GM18498 (cell line): ENCODE measurements at regions not wholly inside any gene's neighbourhood (a gene's known extent, or its start where the extent isn't known, plus 50 kb on each side); places are given as distances from the start of the nearest gene placed in this dataset.
"Not testable (repeated sequence)": the region's sequence is repeated elsewhere in the genome, so short reads cannot be mapped to it uniquely, and the experiment has no call there.

ENCODE experiments used
- ATAC-seq: cut with Tn5 transposase; IDR thresholded peaks from one replicate; pipeline ENCODE4 v1.9.1; 2021; ENCODE audit warnings: mild to moderate bottlenecking, moderate library complexity; ENCODE audit not compliant: unreplicated experiment

- no peak for ATAC-seq
These were observed 774.4 kb downstream of the SI start for GRCh38 chr3:164303894-164304293.

- ATAC-seq: no peak
These were observed 775.7 kb downstream of the SI start for GRCh38 chr3:164302622-164303021.

GRCh38 chr3:164291486-164291885 lies 786.8 kb downstream of the SI start:
- ATAC-seq: not testable (repeated sequence)

GRCh38 chr3:164278550-164278949 lies 799.7 kb downstream of the SI start:
- ATAC-seq: no peak

- no peak for ATAC-seq
These were observed 811.2 kb downstream of the SI start for GRCh38 chr3:164267053-164267452.

- no peak for ATAC-seq
These were observed 827.4 kb downstream of the SI start for GRCh38 chr3:164250923-164251322.

GRCh38 chr3:164236851-164237250 lies 841.4 kb downstream of the SI start:
- no peak for ATAC-seq

GRCh38 chr3:164235289-164236028 lies 842.8 kb downstream of the SI start:
- no peak for ATAC-seq

- no peak for ATAC-seq
These were observed 844.3 kb downstream of the SI start for GRCh38 chr3:164233951-164234350.

GRCh38 chr3:164231718-164232117 lies 846.6 kb downstream of the SI start:
- no peak for ATAC-seq

- ATAC-seq: no peak
These were observed 847.8 kb downstream of the SI start for GRCh38 chr3:164230385-164231094.

- no peak for ATAC-seq
These were observed 854.2 kb downstream of the SI start for GRCh38 chr3:164224126-164224525.

GRCh38 chr3:164222197-164222596 lies 856.1 kb downstream of the SI start:
- no peak for ATAC-seq

GRCh38 chr3:164221297-164221696 lies 857.0 kb downstream of the SI start:
- no peak for ATAC-seq

- ATAC-seq: no peak
These were observed 868.9 kb downstream of the SI start for GRCh38 chr3:164209363-164209762.

- no peak for ATAC-seq
These were observed 869.5 kb downstream of the SI start for GRCh38 chr3:164208821-164209220.

GRCh38 chr3:164208048-164208447 lies 870.2 kb downstream of the SI start:
- no peak for ATAC-seq

- no peak for ATAC-seq
These were observed 878.1 kb downstream of the SI start for GRCh38 chr3:164200053-164200823.

- ATAC-seq: no peak
These were observed 881.8 kb downstream of the SI start for GRCh38 chr3:164196477-164196876.

- no peak for ATAC-seq
These were observed 883.5 kb downstream of the SI start for GRCh38 chr3:164194842-164195241.

GRCh38 chr3:164192974-164193373 lies 885.3 kb downstream of the SI start:
- ATAC-seq: no peak

- no peak for ATAC-seq
These were observed 887.7 kb downstream of the SI start for GRCh38 chr3:164190566-164190965.
